GM12872 (cell line): ENCODE measurements at regions not wholly inside any gene's neighbourhood (a gene's known extent, or its start where the extent isn't known, plus 50 kb on each side); places are given as distances from the start of the nearest gene placed in this dataset.

Source experiments
- TF ChIP-seq, protein P1 (sequence below): IDR thresholded peaks from 3 replicates; pipeline ENCODE4 v1.5.1; 2011; ENCODE audit warnings: low read depth, mild to moderate bottlenecking, low read length, moderate library complexity; ENCODE audit not compliant: insufficient read depth

DNA sequence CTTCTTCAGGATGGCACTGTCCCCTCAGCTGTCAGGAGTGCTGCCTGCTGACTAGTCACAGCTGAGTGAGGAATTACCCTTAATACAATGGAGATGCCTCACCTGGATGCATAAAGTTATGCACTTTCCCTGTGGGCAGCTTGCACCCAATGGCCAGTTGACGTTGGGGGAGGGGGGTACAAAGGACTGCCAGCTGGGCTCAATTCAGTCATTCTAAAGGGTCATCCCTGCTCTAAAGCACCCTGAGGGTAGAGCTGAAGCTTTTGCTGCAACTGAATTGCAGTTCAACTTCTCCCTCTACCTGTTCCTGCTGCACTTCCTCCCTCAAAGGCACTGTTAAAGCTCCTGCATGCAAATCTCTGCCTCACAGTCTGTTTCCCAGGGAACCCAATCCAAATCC lies 147.8 kb upstream of the SESN3 start:
- TF ChIP-seq, protein P1, sequence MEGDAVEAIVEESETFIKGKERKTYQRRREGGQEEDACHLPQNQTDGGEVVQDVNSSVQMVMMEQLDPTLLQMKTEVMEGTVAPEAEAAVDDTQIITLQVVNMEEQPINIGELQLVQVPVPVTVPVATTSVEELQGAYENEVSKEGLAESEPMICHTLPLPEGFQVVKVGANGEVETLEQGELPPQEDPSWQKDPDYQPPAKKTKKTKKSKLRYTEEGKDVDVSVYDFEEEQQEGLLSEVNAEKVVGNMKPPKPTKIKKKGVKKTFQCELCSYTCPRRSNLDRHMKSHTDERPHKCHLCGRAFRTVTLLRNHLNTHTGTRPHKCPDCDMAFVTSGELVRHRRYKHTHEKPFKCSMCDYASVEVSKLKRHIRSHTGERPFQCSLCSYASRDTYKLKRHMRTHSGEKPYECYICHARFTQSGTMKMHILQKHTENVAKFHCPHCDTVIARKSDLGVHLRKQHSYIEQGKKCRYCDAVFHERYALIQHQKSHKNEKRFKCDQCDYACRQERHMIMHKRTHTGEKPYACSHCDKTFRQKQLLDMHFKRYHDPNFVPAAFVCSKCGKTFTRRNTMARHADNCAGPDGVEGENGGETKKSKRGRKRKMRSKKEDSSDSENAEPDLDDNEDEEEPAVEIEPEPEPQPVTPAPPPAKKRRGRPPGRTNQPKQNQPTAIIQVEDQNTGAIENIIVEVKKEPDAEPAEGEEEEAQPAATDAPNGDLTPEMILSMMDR = no peak

DNA sequence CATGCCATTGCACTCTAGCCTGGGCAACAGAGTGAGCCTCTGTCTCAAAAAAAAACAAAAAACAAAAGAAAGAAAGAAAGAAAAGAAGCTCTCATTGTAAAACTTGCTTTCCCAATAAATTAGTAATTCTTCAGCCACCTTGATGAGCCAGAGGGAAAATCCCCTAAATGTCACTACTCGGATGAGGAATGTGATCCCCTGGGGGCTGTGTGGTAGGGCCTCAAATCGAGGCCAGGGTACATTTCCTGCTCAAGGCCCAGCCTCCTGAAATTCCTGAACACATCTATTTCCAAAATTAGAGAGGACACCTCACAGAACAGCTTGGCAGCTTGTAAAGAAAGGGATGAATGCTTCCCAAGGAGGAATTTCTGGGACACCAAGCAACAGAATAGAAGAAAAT lies 147.1 kb upstream of the SESN3 start:
- TF ChIP-seq, protein P1 = no peak

DNA sequence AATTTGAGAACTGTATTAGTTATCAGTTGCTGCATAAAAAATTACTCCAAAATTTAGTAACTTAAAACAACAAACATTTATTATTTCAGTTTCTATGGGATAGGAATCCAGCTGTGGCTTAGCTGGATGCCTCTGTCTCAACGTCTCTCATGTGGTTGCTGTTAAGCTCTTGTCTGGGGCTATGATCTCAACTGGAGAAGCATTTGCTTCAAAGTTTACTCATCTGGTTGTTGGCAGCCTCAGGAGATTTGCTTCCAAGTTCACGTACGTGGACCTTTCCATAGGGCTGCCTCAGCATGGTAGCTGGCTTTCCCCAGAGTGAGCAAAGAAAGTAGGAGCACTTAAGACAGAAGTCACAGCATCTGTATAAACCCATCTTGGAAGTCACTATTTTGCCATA lies 144.9 kb upstream of the SESN3 start:
- TF ChIP-seq, protein P1 = no peak

DNA sequence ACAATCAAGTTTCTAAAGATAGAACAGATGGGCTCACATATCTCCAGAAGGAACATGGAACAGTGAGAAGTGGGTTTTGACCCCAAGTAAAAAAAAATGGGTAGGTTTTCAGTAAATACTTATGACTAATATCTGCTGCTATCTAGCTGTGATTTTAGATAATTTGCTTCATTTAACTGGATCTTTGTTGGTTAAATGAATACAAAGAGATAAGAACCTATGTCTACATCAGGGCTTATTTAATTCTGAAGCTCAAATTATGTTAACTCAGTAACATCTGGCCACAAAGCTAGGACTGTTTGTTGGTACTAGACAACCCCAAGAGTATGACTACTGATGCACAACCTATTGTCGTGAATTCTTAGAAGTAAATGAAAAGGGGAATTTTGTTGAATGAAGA lies 144.4 kb upstream of the SESN3 start:
- TF ChIP-seq, protein P1 = no peak

DNA sequence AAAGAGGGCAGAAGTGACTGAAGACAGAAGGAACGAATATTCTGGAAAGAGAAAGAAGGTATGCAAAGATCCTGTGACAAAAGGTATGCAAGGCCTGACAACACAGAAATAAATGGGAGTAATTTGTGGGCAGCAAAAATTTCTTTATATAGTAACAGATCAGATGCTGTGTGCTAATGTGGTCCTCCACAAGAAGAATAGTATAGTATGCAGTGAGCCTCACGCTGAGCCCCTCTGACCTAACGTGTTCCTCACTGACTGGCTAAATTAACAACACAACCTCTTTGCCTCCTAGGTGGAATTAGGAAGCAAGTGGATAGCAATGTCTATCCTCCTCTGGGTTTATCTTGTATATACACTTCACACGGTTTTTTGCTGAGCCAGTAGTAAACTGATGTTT lies 143.1 kb upstream of the SESN3 start:
- TF ChIP-seq, protein P1 = no peak

DNA sequence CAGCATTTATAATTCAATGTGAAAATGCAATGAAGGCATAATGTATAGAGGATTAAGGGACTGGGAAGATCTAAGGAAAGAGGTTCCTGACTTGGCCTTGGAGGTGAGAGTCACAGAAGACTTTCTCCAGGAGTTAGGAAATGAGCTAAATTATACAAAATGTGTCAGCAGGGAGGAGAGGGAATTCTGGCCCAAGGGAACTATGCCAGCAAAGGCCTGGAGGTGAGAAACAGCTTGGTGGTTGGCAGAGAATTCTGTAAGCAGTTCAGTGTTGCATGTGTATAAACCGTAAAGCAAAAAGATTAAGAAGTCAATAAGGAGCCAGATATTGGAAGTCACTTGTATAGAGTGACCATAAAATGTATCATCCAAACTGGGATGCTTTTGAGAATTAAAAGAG lies 142.2 kb upstream of the SESN3 start:
- TF ChIP-seq, protein P1 = no peak

DNA sequence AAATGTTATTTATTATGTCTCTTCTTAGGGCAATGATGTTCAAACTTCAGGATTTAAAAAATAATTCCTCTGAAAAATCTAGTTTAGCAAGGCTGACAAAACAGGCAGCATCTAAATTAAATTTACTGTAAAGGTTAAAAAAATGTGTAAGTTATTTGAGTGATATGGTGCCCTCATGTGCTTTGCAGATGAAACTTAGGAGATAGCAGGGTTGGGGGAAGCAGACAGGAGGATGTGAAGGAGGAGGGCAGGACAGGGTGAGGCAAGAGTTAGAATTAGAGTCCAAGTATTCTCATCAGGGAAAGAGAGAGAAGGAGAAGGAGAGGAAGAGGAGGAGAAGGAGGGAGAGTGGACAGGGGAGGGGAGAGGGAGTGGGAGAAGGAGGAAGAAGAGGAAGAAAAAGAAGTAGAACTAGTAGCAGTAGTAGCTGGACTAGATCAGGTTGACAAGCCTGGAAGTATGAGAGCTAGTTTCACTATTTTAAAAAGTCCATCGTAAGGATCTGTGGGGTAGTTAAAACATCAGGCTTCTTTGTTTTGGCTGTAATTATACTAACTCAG lies 141.2 kb upstream of the SESN3 start:
- TF ChIP-seq, protein P1 = no peak
